Tibial nerve (tissue), 4 donors: ENCODE measurements at regions not wholly inside any gene's neighbourhood (a gene's known extent, or its start where the extent isn't known, plus 50 kb on each side); places are given as distances from the start of the nearest gene placed in this dataset.

Source experiments
- DNase-seq, 2 donors: peaks; one replicate each; pipeline ENCODE4 v3.0.0-alpha.2; 2019; ENCODE audit warnings: low spot score in 2 of 2
- H3K27ac ChIP-seq, 4 donors: fragments of 200-600 bp; sonication (generic) in 3 of 4; one replicate each; pipeline ENCODE4 v1.5.1; 2017 to 2019; ENCODE audit warnings: mild to moderate bottlenecking in 1 of 4
- H3K27me3 ChIP-seq, 2 donors: fragments of 200-600 bp; sonication (generic) in 1 of 2; one replicate each; pipeline versions ENCODE4 v1.5.1 to v1.6.0; 2017 to 2019
- H3K36me3 ChIP-seq, 3 donors: fragments of 200-600 bp; sonication (generic); one replicate each; pipeline ENCODE4 v1.5.1; 2018 to 2019
- H3K4me1 ChIP-seq, 4 donors: fragments of 200-600 bp; sonication (generic) in 3 of 4; one replicate each; pipeline ENCODE4 v1.5.1; 2017 to 2019
- H3K4me3 ChIP-seq, 4 donors: fragments of 200-600 bp; sonication (generic) in 3 of 4; one replicate each; pipeline ENCODE4 v1.5.1; 2017 to 2019; ENCODE audit warnings: mild to moderate bottlenecking in 1 of 4, moderate library complexity in 1 of 4
- H3K9me3 ChIP-seq, 4 donors: fragments of 200-600 bp; sonication (generic) in 3 of 4; one replicate each; pipeline ENCODE4 v1.5.1; 2017 to 2019
- EP300 ChIP-seq, 2 donors: sonication (generic); formaldehyde crosslinking; IDR thresholded peaks; one replicate each; pipeline ENCODE4 v1.6.1; 2017; ENCODE audit warnings: antibody characterized with exemption in 2 of 2, mild to moderate bottlenecking in 1 of 2
- POLR2A ChIP-seq, 2 donors: fragments of 450-650 bp; IDR thresholded peaks; one replicate each; pipeline ENCODE4 v1.6.1; 2017; ENCODE audit warnings: antibody characterized with exemption in 2 of 2, mild to moderate bottlenecking in 2 of 2, moderate library complexity in 2 of 2
- WGBS, 2 donors: methylation state at CpG; one replicate each; pipeline ENCODE4 v1.1.5; 2018; 5-methylcytosine and 5-hydroxymethylcytosine counted together
- TF ChIP-seq, protein P1 (sequence below), 5 experiments: fragments of 200-600 bp in 3 of 5; fragments of 450-650 bp in 2 of 5; sonication (generic) in 3 of 5; IDR thresholded peaks; one replicate each; pipeline ENCODE4 v1.5.1; 2016 to 2019; ENCODE audit warnings: antibody characterized with exemption in 5 of 5, mild to moderate bottlenecking in 3 of 5, moderate library complexity in 2 of 5

- TF ChIP-seq, protein P1, sequence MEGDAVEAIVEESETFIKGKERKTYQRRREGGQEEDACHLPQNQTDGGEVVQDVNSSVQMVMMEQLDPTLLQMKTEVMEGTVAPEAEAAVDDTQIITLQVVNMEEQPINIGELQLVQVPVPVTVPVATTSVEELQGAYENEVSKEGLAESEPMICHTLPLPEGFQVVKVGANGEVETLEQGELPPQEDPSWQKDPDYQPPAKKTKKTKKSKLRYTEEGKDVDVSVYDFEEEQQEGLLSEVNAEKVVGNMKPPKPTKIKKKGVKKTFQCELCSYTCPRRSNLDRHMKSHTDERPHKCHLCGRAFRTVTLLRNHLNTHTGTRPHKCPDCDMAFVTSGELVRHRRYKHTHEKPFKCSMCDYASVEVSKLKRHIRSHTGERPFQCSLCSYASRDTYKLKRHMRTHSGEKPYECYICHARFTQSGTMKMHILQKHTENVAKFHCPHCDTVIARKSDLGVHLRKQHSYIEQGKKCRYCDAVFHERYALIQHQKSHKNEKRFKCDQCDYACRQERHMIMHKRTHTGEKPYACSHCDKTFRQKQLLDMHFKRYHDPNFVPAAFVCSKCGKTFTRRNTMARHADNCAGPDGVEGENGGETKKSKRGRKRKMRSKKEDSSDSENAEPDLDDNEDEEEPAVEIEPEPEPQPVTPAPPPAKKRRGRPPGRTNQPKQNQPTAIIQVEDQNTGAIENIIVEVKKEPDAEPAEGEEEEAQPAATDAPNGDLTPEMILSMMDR (IDR thresholded peaks at IDR 0.05): no peak
- TF ChIP-seq POLR2A (IDR thresholded peaks at IDR 0.05): no peak
- no peak for TF ChIP-seq EP300 (IDR thresholded peaks at IDR 0.05)
- DNase-seq: no peak
- 39 to 48% methylated on average over 1 of the region's 1 CpG for WGBS, 2 donors
- Histone ChIP-seq H3K27me3 (no peaks in the 10 kb centered on the region), H3K36me3 (no peaks in the 10 kb centered on the region), H3K4me1 (no peaks in the 10 kb centered on the region), H3K9me3 (no peaks in the 10 kb centered on the region), H3K4me3 (no peak overlapping the region), H3K27ac (no peak overlapping the region)
These were observed 289.0 kb upstream of the RASGRP1 start for GRCh38 chr15:38853608-38854007.

DNA sequence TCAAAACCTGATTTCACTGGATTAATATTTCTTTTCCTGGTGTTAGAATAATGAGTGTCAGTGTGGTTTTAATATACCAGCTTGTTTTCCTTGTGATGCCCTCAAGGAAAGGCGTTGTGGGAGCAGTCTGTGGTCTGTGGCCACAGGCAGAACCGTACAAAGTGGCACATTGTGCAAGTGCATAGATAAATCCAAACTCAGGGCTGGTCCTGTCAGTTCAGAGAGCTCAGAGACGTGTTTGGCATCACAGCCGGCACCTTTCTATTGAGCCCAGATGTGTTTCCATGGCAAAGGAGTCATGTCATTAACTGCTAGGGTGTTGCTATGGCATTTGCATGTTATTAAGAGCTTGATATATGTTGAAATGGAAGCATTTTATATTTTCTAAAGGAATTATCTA lies 289.9 kb upstream of the RASGRP1 start:
- Histone ChIP-seq H3K27ac (no peak overlapping the region), H3K9me3 (no peaks in the 10 kb centered on the region), H3K4me3 (no peak overlapping the region), H3K4me1 (no peaks in the 10 kb centered on the region), H3K36me3 (no peaks in the 10 kb centered on the region), H3K27me3 (no peaks in the 10 kb centered on the region)
- no peak for DNase-seq
- TF ChIP-seq POLR2A (IDR thresholded peaks at IDR 0.05): no peak
- 47 to 57% methylated on average over 4 of the region's 4 CpGs for WGBS, 2 donors

- H3K4me1 ChIP-seq: peaks cover 0 to 13% (median 0%) of the 10 kb centered on the region in 4 donors
- no peak overlapping the region for H3K27ac ChIP-seq
- H3K9me3 ChIP-seq: no peaks in the 10 kb centered on the region
- no peak overlapping the region for H3K4me3 ChIP-seq
- H3K27me3 ChIP-seq: no peaks in the 10 kb centered on the region
- no peak for DNase-seq
- WGBS, 2 donors: 58 to 62% methylated on average over 1 of the region's 1 CpG
- TF ChIP-seq POLR2A (IDR thresholded peaks at IDR 0.05) (no peak), EP300 (IDR thresholded peaks at IDR 0.05) (no peak)
- TF ChIP-seq, protein P1 (IDR thresholded peaks at IDR 0.05): no peak
- H3K36me3 ChIP-seq: no peaks in the 10 kb centered on the region
These were observed 293.2 kb upstream of the RASGRP1 start for GRCh38 chr15:38857814-38858213.

DNA sequence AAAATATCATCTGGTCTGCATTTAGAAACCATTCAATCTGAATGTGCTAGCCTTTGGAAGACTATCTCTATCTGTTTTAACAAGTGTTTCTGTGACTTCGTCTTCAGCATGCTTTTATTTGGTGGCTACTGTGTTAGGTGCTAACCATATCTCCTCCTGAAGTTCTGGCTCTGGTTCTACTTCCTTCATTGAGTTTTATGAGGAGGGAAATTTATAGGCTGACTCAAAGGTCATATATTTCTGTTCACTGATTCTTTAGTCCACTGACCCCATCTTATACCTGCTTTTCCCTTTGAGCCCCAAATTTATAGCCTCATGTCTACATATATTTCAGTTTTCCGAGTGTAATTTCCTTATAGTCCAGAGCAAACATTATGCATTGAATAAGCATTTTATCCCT lies 295.0 kb upstream of the RASGRP1 start:
- Histone ChIP-seq H3K27ac (no peak overlapping the region), H3K9me3 (no peaks in the 10 kb centered on the region), H3K4me3 (no peak overlapping the region), H3K36me3 (no peaks in the 10 kb centered on the region), H3K4me1 (peaks cover 0 to 20% (median 3%) of the 10 kb centered on the region in 4 donors), H3K27me3 (no peaks in the 10 kb centered on the region)
- TF ChIP-seq POLR2A (IDR thresholded peaks at IDR 0.05): no peak
- WGBS, 2 donors: 86 to 93% methylated on average over 2 of the region's 2 CpGs
- no peak for DNase-seq

DNA sequence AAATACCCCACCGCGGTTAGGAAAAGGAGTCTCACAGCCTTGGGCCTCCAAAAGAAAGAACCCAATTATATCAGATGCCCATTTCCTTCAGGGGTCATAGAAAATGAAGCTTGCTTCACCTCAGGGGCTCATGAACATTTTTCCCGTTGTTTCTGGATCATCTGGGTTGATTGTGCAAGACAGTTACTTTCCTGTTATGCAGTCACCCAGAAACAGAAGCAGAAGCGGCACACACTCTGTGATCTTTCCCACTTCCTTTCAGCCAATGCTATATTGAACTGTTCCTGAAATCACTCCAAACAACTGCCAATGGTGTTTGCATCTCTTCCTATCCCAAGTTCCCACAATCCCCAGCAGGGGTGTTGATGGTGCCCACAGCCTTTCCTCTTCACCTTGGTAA lies 295.6 kb upstream of the RASGRP1 start:
- DNase-seq: peak in 1 of 2 donors; percentile 45
- H3K27ac ChIP-seq: peak overlapping the region in 1 of 4 donors; percentile 40
- H3K4me3 ChIP-seq: no peak overlapping the region
- no peaks in the 10 kb centered on the region for H3K27me3 ChIP-seq
- peaks cover 0 to 27% (median 5%) of the 10 kb centered on the region in 4 donors for H3K4me1 ChIP-seq
- no peaks in the 10 kb centered on the region for H3K36me3 ChIP-seq
- WGBS, 2 donors: 45 to 46% methylated on average over 4 of the region's 4 CpGs
- H3K9me3 ChIP-seq: no peaks in the 10 kb centered on the region
- TF ChIP-seq EP300 (IDR thresholded peaks at IDR 0.05) (peak in 1 of 2 donors; percentile 79), POLR2A (IDR thresholded peaks at IDR 0.05) (no peak)
- TF ChIP-seq, protein P1 (IDR thresholded peaks at IDR 0.05): no peak

DNA sequence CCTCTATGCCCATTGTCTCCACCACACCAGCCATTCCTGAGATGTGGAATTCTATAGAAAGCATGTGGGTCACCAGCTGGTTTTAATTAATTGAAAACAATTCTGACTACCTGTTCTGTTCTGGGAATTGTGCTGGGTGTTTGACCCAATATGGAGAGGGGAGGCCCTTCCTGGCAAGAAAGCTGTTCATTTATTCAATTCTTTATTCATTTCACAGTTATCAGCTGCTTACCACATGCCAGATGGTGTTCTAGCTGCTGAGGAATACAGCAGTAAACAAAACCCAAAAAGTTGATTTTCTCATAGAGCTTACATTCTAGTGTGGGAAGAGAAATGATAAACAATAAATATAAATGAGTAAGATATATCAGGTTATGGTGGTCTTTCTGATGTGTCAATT lies 296.1 kb upstream of the RASGRP1 start:
- no peak for DNase-seq
- H3K27ac ChIP-seq: peak overlapping the region in 1 of 4 donors; percentile 40
- no peak overlapping the region for H3K4me3 ChIP-seq
- TF ChIP-seq POLR2A (IDR thresholded peaks at IDR 0.05): no peak
- TF ChIP-seq, protein P1 (IDR thresholded peaks at IDR 0.05): no peak
- no peak for TF ChIP-seq EP300 (IDR thresholded peaks at IDR 0.05)
- no peaks in the 10 kb centered on the region for H3K36me3 ChIP-seq
- H3K27me3 ChIP-seq: no peaks in the 10 kb centered on the region
- no peaks in the 10 kb centered on the region for H3K9me3 ChIP-seq
- peaks cover 0 to 31% (median 7%) of the 10 kb centered on the region in 4 donors for H3K4me1 ChIP-seq
